IMR-90 (cell line): ENCODE measurements at regions not wholly inside any gene's neighbourhood (a gene's known extent, or its start where the extent isn't known, plus 50 kb on each side); places are given as distances from the start of the nearest gene placed in this dataset.
A peak's percentile ranks its signal among the peaks of the same experiment; 100 is the strongest.

Source experiments
- ATAC-seq: fragments of 200-7000 bp; cut with Tn5 transposase; 2 replicates; pipeline ENCODE4 v1.9.1; 2020; ENCODE audit warnings: low read depth, mild to moderate bottlenecking, moderate library complexity
- BruUV-seq: library from RNA; stranded (reverse); fragments of 400-500 nt; replicated peaks from 2 replicates; lab custom pipeline; 2021; lab: Mats Ljungman, UMichigan
- CTCF ChIA-PET: fragments of 300-600 bp; formaldehyde crosslinking; extraction: SDS; loops from one replicate; lab custom pipeline; 2021; ENCODE audit warnings: antibody characterized with exemption; lab: Yijun Ruan, JAX
- POLR2A ChIA-PET: fragments of 300-600 bp; sonication (Branson Sonifier 250); formaldehyde crosslinking; loops from one replicate; lab custom pipeline; 2022; ENCODE audit warnings: antibody characterized with exemption; ENCODE audit not compliant: unreplicated experiment; lab: Charles Lee
- DNase-seq: peaks from one replicate; pipeline ENCODE4 v3.0.0; 2013
- H2AFZ ChIP-seq: replicated peaks from 2 replicates; pipeline ENCODE3; 2013; ENCODE audit warnings: low read length, mild to moderate bottlenecking; ENCODE audit not compliant: poor library complexity
- H2AK5ac ChIP-seq: 2 replicates; pipeline ENCODE4 v1.6.1; 2013; ENCODE audit warnings: low read depth, low read length, inconsistent platforms
- H2AK9ac ChIP-seq: replicated peaks from 2 replicates; pipeline ENCODE3; 2013; ENCODE audit warnings: mild to moderate bottlenecking, low read depth, low read length, moderate library complexity; ENCODE audit not compliant: poor library complexity
- H2BK120ac ChIP-seq: 2 replicates; pipeline ENCODE4 v1.6.1; 2013; ENCODE audit warnings: low read depth, low read length, inconsistent platforms
- H2BK15ac ChIP-seq: 3 replicates; pipeline ENCODE4 v1.6.1; 2013; ENCODE audit warnings: low read depth, low read length, inconsistent platforms
- H2BK20ac ChIP-seq: 2 replicates; pipeline ENCODE4 v1.6.1; 2013; ENCODE audit warnings: low read depth, mild to moderate bottlenecking, inconsistent platforms, low read length, moderate library complexity
- H2BK5ac ChIP-seq: 2 replicates; pipeline ENCODE4 v1.6.1; 2013; ENCODE audit warnings: mild to moderate bottlenecking, low read depth, low read length, inconsistent platforms; ENCODE audit not compliant: poor library complexity, severe bottlenecking
- H3K14ac ChIP-seq: replicated peaks from 2 replicates; pipeline ENCODE4 v1.6.1; 2013; ENCODE audit warnings: low read depth, low read length, inconsistent platforms
- H3K18ac ChIP-seq: 2 replicates; pipeline ENCODE4 v1.6.1; 2013; ENCODE audit warnings: low read depth, low read length, control low read depth
- H3K23ac ChIP-seq: 2 replicates; pipeline ENCODE4 v1.6.1; 2013; ENCODE audit warnings: low read depth, low read length, inconsistent platforms
- H3K27ac ChIP-seq: 2 replicates; pipeline ENCODE4 v1.5.1; 2013; ENCODE audit warnings: mild to moderate bottlenecking, control low read depth, low read length; ENCODE audit not compliant: insufficient read depth
- H3K27me3 ChIP-seq: 2 replicates; pipeline ENCODE4 v1.6.1; 2013; ENCODE audit warnings: low read length; ENCODE audit not compliant: control insufficient read depth, insufficient read depth
- H3K36me3 ChIP-seq: 2 replicates; pipeline ENCODE4 v1.6.1; 2013; ENCODE audit warnings: low read length, mixed read lengths; ENCODE audit not compliant: control insufficient read depth, insufficient read depth
- H3K4ac ChIP-seq: 2 replicates; pipeline ENCODE4 v1.6.1; 2013; ENCODE audit warnings: low read depth, low read length, inconsistent platforms
- H3K4me1 ChIP-seq: 2 replicates; pipeline ENCODE4 v1.6.1; 2013; ENCODE audit warnings: low read length, mixed read lengths; ENCODE audit not compliant: control insufficient read depth, insufficient read depth
- H3K4me2 ChIP-seq: 2 replicates; pipeline ENCODE4 v1.6.1; 2013; ENCODE audit warnings: low read depth, mild to moderate bottlenecking, control low read depth, low read length, moderate library complexity
- H3K4me3 ChIP-seq: 2 replicates; pipeline ENCODE4 v1.5.1; 2013; ENCODE audit warnings: low read depth, mild to moderate bottlenecking, control low read depth, low read length, moderate library complexity; ENCODE audit not compliant: insufficient read depth
- H3K56ac ChIP-seq: 2 replicates; pipeline ENCODE4 v1.6.1; 2013; ENCODE audit warnings: low read length, inconsistent platforms; ENCODE audit not compliant: insufficient read depth; ENCODE audit errors: extremely low read depth
- H3K79me1 ChIP-seq, 2 experiments: 2 replicates each; pipeline ENCODE4 v1.6.1; 2013; ENCODE audit warnings: low read length in 2 of 2, inconsistent platforms in 1 of 2, low read depth in 1 of 2
- H3K9ac ChIP-seq: 2 replicates; pipeline ENCODE4 v1.6.1; 2013; ENCODE audit warnings: low read depth, low read length, control low read depth
- H3K9me1 ChIP-seq: 2 replicates; pipeline ENCODE4 v1.6.1; 2013; ENCODE audit warnings: low read length, inconsistent platforms; ENCODE audit not compliant: insufficient read depth
- H3K9me3 ChIP-seq: 2 replicates; pipeline ENCODE4 v1.6.1; 2013; ENCODE audit warnings: low read length; ENCODE audit not compliant: control insufficient read depth, insufficient read depth
- H4K20me1 ChIP-seq: 2 replicates; pipeline ENCODE4 v1.6.1; 2013; ENCODE audit warnings: low read length, inconsistent platforms; ENCODE audit not compliant: insufficient read depth
- H4K5ac ChIP-seq: 2 replicates; pipeline ENCODE4 v1.6.1; 2013; ENCODE audit warnings: mild to moderate bottlenecking, low read depth, low read length, control low read depth
- H4K8ac ChIP-seq, 2 experiments: 2 replicates each; pipeline ENCODE4 v1.6.1; 2013; ENCODE audit warnings: low read depth in 2 of 2, low read length in 2 of 2, control low read depth in 1 of 2, inconsistent platforms in 1 of 2
- H4K91ac ChIP-seq: 2 replicates; pipeline ENCODE4 v1.6.1; 2013; ENCODE audit warnings: low read depth, low read length, inconsistent platforms; ENCODE audit not compliant: insufficient read depth
- CEBPB ChIP-seq: IDR thresholded peaks from 2 replicates; pipeline ENCODE4 v1.6.1; 2012; ENCODE audit warnings: low read depth, low read length, improper control_type of control experiment
- FOS ChIP-seq: fragments of 150-350 bp; IDR thresholded peaks from 2 replicates; pipeline ENCODE4 v1.6.1; 2016; ENCODE audit warnings: low read depth, low read length
- MAFK ChIP-seq: IDR thresholded peaks from 2 replicates; pipeline ENCODE4 v1.6.1; 2012; ENCODE audit warnings: low read depth, low read length, improper control_type of control experiment
- MXI1 ChIP-seq: IDR thresholded peaks from 2 replicates; pipeline ENCODE4 v1.6.1; 2012; ENCODE audit warnings: low read depth, mild to moderate bottlenecking, low read length, moderate library complexity, borderline replicate concordance
- USF2 ChIP-seq: fragments of 150-350 bp; IDR thresholded peaks from 2 replicates; pipeline ENCODE4 v1.6.1; 2017; ENCODE audit warnings: mild to moderate bottlenecking, antibody characterized with exemption, low read length, low read depth
- WGBS, 2 experiments: methylation state at CpG; one replicate each; pipeline versions ENCODE4 v1.1.5 to v1.1.7; 2013; ENCODE audit warnings: missing lambda C conversion rate in 2 of 2; ENCODE audit not compliant: insufficient read length in 1 of 2; ENCODE audit errors: extremely low coverage in 2 of 2; 5-methylcytosine and 5-hydroxymethylcytosine counted together
- dilution Hi-C: fragments of 300-500 bp; cut with HindIII; formaldehyde crosslinking; loops from one replicate; pipeline ENCODE4 v1.14.3; 2018; ENCODE audit warnings: low sequenced_read_pairs; ENCODE audit not compliant: unreplicated experiment
- in situ Hi-C: fragments of 300-500 bp; cut with MboI; formaldehyde crosslinking; loops from 3 replicates; pipeline ENCODE4 v1.14.3; 2019; ENCODE audit warnings: low sequenced_read_pairs, inconsistent platforms, mixed read lengths
- intact Hi-C: fragments of 100-400 bp; cut with micrococcal nuclease; formaldehyde crosslinking; loops from 2 replicates; pipeline ENCODE4 v1.10.0; 2022

GRCh38 chr1:56095696-56096665 is 483.4 kb downstream of the PLPP3 start:
- ChIA-PET CTCF (no interaction called here), POLR2A (no interaction called here)
- H4K5ac ChIP-seq, result peak overlapping the region; percentile 59
- H2AK5ac ChIP-seq, result peak overlapping the region; percentile 42
- peaks cover 3% of the 10 kb centered on the region; the same call in 1 of the 2 replicates for H3K9me1 ChIP-seq
- H2AK9ac ChIP-seq, result no peak overlapping the region
- H3K14ac ChIP-seq, result peak overlapping the region; percentile 70
- no peak overlapping the region for H3K56ac ChIP-seq
- DNase-seq, result peak; percentile 93
- no peaks in the 10 kb centered on the region for H3K79me1 ChIP-seq
- no peaks in the 10 kb centered on the region for H4K20me1 ChIP-seq
- H3K36me3 ChIP-seq, result no peaks in the 10 kb centered on the region
- H3K27ac ChIP-seq, result peak overlapping the region; percentile 41; the same call in 1 of the 2 replicates
- intact Hi-C loops, result no loop called here
- H3K27me3 ChIP-seq, result no peaks in the 10 kb centered on the region
- H2AFZ ChIP-seq, result peak overlapping the region; percentile 6
- peak overlapping the region; percentile 76; the same call in 2 of the 3 replicates for H2BK15ac ChIP-seq
- H3K23ac ChIP-seq, result peak overlapping the region; percentile 22; the same call in 1 of the 2 replicates
- in situ Hi-C loops, result no loop called here
- H2BK5ac ChIP-seq, result peak overlapping the region; percentile 39
- peak overlapping the region; percentile 72; the same call in 1 of the 2 replicates for H3K4ac ChIP-seq
- no TSS peak for BruUV-seq
- H3K4me1 ChIP-seq, result peaks cover 7% of the 10 kb centered on the region
- TF ChIP-seq CEBPB, result peak; percentile 89
- peak; percentile 77 for TF ChIP-seq USF2
- peak; percentile 47; the same call in 1 of the 2 replicates for TF ChIP-seq MXI1
- no peak for TF ChIP-seq FOS
- TF ChIP-seq MAFK, result no peak
- H3K4me3 ChIP-seq, result no peak overlapping the region
- peak overlapping the region in 1 of 2 experiments; percentile 58; a peak in 2 of 4 replicates for H4K8ac ChIP-seq
- H4K91ac ChIP-seq, result 0 out of 2 replicates have a peak overlapping the region, but pooled peaks have one; percentile 32
- H2BK20ac ChIP-seq, result peak overlapping the region; percentile 74
- no peak overlapping the region for H3K4me2 ChIP-seq
- H2BK120ac ChIP-seq, result peak overlapping the region; percentile 74
- peak; percentile 82 for ATAC-seq
- H3K9me3 ChIP-seq, result no peaks in the 10 kb centered on the region
- H3K9ac ChIP-seq, result no peak overlapping the region
- no CpG with 5 or more reads among the region's 5 CpGs for WGBS, 2 experiments
- peak overlapping the region; percentile 54 for H3K18ac ChIP-seq
- dilution Hi-C loops, result no loop called here
